HG03378 (cell line): ENCODE measurements at regions not wholly inside any gene's neighbourhood (a gene's known extent, or its start where the extent isn't known, plus 50 kb on each side); places are given as distances from the start of the nearest gene placed in this dataset.

ENCODE experiments used
- ATAC-seq: cut with Tn5 transposase; IDR thresholded peaks from one replicate; pipeline ENCODE4 v1.9.1; 2021; ENCODE audit warnings: mild to moderate bottlenecking, moderate library complexity; ENCODE audit not compliant: unreplicated experiment

DNA sequence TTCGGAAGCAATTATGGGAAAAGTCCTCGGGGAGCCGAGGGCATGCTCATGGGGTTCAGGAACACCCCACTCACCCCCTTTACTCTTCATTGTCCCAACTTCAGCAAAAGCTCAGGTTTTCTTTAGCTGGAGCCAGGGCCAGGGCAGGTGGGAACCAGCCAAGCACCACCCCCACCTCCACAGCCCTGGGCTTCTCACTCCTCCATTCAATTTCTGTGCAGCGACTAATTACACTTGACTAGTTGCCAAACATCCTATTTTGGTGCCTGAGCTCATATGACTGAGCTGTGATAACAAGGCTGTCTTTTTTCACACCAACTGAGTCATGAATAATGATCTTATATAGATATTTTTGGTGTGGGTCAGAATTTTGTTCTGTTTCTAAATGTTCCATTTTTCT is 257.2 kb upstream of the AJAP1 start:
- ATAC-seq: no peak

DNA sequence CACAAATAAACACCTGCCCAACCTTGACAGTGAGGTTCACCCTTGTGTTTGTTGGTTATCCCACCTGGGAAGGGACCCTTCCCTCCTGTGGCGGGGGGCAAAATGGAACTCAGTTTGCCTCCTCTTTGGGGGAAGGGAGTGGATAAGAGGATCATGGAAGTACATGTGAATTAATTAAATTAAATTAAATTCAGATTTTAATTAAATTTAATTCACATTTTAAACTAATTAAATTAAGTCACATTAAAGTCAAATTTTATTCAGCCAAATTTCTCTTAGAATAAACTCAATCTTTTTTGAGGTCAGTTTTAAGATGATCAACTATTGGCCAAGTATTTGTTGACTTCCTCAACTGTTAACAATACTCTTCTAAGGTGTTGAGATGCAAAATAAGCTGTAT is 252.4 kb upstream of the AJAP1 start:
- no peak for ATAC-seq

DNA sequence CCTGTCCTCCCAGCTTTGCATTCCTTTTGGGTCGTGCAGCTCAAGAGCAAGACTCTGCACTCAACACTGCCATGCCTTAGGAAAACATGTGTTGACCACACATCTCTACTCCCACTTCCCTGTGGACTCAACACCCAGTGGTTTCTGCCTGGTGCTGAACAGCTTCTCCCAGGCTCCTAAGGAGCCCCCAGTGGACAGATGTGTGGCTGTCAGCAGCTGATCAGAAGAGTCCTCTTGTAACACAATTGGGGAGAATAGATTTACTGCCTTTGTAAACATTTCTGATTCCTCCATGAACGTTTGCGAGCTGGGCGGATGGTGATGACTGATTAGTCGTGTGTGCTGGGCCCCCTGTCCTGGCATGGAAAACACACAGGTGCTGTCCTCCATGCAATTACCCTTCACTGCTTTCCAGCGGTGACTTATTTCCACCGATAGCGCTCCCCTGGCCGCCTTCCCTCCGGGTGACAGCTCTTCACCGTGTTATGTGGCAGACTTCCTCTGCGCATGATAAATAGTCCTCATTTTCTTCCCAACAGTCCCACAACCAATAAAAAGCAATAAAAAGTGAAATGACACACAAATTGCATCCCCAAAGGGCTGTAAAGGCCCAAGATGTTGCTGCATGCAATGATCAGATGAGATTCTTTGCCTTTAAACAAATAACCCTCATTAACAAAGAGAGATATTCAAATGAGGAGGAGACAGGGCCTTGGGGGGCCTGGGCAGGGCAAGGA is 249.4 kb upstream of the AJAP1 start:
- ATAC-seq: no peak

DNA sequence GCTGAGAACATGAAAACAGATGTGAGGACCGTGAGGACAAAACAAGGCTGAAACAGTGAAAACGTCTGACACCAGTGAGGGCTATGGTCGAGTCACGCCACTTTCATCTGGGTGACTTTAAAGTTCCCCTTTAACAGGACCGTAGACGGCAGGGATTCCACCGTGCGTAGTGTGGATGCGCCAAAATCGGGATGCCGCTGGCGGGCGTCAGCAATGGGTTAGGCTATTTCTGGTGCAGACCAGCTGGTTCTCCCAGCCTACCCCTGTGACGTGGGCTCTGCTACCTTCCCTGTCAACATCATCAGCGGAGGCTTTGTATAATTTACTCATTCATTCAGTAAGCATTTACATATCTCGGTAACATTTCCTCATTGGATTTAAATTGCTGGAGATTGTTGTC is 246.6 kb upstream of the AJAP1 start:
- no peak for ATAC-seq

DNA sequence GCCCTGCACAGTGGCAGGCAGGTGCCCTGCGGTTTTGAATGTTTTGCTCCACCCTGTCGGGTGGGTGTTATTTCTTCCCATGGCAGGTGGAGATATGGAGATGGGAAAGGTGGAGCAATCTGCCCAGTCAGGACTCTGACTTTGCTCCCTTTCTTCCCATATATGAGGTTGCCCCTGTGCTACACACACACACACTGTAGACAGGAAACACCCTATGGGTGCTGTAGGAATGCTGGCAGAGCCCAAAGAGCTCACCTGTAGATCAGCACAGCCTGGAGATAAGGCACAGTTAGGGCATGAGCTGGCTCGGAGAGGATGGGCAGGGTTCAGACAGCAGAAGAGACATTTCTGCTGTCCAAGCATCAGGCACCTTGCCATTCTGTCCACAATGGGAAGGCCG is 246.0 kb upstream of the AJAP1 start:
- ATAC-seq: no peak

DNA sequence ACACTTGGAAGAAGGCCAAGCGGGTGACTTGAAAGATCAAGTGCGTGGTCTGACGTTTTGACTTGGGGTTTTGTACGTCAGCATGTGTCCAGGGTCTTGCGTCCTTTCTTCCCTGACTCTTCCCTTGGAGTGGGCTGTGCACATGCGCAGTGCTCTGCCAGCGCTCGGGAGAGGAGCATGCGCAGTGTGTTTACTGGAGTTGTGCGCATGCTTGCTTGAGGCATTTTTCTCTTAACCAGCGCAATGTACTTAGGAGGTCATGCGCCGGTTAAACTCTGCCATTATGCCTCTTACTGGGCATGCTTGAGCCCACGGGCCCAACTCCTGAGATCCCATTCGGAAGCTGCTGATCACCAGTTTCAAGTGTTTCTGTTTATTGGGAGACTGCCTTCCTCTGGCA is 242.5 kb upstream of the AJAP1 start:
- ATAC-seq: no peak

DNA sequence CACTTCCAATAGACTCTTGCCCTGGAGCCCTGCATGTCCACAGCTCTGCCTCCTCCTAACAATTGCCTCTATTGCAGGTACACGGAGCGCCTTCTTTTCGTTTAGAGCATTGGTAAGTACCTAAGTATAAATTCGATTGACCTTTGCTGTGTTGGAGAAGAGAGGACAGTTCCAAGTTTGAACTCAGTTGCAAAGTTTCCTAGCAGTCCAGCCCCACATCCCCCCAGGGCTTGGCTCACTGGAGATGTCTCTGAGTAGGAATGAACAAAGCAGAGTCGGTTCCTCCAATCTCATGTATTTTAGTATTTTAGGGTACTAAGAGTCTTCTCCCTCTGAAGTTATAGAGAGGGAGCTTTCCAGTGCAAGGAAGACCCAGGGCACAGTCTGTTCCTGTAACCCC is 238.9 kb upstream of the AJAP1 start:
- no peak for ATAC-seq

DNA sequence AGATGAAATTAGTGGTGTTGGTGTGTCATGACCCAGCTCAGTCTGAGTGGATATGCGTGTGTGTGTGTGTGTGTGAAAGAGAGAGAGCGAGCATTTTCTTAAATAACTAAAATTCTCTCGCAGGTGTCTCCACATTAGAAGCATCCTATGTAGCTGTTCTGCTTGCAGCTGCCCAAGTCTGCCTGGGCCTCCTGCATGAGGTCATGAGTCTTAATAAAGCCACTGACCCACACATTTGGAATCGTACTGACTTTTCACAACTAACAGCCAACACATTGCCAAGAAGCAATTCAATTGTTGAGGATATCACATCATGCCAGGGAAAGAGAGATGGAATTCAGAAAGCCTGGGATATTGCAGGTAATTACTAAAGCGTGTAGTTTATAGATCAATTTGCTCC is 238.2 kb upstream of the AJAP1 start:
- no peak for ATAC-seq

DNA sequence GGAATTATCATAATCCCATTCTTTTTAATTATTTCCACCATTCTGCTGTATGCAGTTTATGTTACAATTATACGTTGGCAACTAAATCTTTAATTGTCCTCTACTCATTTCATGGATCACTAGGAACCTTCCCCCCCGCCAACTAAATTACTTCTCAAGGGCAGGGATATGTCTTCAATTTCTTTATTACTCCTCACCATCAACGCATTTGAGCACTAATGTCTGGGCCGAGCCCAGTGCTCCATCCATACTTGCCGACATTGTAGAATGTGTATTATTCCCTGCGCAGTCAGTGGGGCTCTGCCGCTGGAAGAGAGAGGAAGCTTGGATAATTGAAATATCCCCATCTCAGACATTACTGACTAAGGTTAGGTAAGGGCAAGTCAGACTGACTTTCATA is 236.4 kb upstream of the AJAP1 start:
- ATAC-seq: no peak

DNA sequence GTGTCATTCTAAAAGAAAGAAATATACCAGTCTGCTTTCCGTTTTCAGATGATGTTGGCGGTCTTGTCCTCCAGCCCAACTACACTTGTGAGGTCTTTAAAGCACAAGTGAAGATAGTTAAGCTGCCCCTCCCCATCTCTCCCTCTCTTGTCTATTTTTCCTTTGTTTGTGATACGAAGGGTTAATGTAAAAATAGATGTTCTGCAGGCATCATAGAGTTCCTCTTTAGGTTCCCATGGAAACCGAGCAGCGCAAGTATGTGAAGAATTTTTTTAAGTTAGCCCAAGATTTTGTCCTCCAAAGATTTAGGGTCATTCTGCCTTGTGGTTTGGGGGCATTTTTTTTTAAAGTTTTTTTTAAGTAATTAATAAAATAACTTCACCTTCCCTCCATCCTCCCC is 232.4 kb upstream of the AJAP1 start:
- ATAC-seq: no peak

DNA sequence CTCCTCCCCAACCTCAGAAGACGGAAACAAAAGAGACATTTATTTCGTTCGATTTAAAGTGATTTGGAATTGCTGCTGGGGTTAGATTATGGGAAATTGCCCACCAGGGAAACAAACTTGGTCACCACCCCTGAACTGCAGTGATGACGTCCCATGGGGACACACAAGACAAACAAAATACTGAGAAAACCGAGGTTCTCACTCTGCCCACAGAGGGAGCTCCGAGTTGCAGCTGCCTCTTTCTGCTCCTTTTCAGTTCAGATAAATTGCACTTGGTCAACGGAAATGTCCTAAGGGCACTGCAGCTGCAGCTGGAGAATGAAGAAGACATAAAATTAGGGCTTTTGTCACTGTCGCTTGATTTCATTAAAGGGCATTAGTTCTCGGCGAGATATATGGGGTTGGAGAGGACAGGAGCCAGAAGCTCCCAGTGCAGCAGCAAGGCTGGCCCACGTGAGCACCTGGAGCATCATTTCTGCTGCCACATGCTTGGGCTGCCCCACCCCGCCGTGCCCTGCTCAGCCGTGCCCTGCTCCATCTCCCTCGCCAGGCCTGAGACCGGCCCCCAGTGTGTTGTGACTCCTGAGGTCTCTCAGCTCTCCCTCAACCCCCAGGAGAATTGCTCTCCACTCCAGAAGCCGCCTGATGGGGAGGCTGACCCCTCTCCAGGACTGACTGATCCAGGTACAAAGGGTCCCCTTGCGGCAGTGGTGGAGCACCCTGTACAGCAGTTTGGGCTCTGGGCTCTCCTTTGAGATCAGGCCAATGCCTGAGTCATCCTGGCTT is 231.7 kb upstream of the AJAP1 start:
- ATAC-seq: no peak

DNA sequence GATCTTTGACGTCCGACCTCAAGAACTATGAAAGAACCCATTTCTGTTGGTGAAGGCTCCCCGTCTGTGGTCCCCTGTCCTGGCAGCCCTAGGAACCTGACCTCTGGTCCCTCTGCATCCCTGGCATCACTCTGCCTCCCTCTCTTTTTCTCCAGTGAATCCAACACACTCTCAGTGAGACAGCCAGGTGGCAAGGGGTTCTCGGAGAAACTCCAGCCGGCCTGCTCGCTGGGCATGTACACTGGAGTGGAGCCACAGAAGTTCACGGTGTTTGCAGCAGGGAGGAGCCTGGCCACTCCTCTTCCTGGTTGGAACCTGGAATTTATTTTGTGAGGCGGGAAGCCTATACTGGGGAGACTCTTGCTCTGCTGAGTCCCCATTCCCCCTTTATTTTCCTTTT is 230.2 kb upstream of the AJAP1 start:
- ATAC-seq: no peak

DNA sequence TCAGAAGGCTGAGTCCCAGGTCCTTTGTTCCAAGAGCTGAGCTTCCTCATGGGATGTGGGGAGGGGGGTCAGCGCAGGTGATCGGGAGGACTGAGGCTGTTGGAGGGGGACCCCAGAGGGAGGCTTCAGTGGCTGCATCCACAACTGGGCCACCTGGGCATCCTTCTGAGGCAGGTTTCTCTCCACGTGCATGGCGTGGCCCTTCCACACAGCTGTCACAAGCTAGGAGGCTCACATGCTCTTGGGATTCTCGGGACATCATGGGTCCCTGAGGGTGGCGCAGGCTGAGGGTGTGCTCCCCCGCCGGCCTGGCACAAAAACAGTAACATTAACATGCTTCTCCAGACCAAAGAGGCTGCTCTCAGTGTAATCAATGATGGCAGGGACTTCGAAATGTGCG is 229.6 kb upstream of the AJAP1 start:
- no peak for ATAC-seq

DNA sequence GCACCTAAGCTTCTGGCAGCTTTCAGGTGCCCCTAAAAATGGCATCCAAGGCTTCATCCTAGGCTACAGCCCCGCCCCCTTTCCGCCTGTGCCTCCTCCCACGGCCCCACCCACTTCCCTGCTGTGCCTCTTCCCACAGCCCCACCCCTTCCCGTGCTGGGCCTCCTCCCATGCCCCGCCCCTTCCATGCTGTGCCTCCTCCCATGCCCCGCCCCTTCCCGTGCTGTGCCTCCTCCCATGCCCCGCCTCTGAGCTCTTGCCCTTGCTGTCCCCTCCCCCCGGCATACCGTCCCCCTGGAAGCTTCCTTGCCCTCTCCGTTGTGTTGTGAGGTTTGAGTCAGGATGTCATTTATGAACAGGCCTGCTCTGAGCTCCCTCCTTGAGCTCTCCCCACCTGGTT is 228.5 kb upstream of the AJAP1 start:
- no peak for ATAC-seq

DNA sequence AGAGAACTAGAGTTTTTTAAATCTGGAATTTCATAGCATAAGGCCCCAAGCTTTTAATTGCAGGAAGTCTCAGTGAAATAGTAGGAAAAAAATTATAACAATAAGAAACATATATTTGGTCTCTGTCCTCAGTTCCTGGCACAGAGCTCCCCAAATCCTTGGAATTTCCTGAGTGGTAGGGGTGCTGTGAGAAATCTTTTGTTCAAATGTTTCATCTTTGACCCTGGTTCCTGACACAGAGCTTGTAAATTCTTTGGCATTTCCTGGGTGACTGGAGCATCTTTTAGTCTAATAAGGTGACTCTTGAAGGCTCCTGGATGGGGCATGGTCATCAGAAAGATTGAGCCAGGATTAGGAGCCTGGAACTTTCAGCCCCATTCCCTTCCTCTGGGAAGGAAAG is 225.7 kb upstream of the AJAP1 start:
- no peak for ATAC-seq

DNA sequence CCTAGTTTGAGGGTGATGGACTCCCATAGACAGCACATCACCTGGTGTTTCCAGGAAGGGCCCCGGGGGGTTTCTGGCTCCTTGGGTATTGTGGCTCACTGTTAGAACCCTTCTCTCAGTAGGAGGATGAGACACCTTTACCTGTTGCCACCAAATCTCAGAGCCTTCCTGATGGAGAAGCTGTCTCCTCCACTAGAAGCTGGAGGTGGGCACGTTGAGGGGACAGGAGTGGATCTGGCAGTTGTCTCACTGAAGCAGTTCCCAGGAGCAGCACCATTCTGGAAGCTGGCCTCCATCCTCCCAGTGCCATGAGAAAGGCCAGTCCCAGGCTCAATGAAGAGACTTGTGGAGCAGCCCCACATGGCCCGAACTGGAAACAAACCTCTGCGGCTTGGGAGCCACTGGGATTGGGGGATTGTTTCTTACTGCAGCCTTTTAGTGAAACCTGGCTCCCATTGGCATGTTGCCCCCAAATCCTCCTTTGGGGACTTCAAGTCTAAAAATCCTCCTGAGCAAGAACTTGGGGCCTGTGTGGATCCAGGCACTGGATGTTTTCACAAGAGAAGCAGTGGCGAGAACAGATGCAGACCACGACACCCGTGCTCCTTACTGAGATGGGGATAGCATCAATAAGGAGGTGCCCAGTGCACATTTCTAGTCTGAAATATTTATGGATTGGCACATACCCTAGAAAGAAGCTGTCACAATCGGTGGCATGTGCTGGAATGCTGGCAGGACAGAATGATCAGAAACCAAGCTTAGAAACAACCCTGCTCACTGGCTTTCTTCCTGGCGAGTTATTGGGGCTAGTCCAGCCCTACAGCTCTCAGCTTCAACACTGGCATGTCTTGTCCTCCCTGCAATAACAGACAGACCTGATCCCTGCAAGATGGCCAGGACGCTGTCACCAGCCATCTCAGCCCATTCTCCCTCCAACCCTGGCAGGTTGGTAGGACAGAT is 223.7 kb upstream of the AJAP1 start:
- no peak for ATAC-seq

DNA sequence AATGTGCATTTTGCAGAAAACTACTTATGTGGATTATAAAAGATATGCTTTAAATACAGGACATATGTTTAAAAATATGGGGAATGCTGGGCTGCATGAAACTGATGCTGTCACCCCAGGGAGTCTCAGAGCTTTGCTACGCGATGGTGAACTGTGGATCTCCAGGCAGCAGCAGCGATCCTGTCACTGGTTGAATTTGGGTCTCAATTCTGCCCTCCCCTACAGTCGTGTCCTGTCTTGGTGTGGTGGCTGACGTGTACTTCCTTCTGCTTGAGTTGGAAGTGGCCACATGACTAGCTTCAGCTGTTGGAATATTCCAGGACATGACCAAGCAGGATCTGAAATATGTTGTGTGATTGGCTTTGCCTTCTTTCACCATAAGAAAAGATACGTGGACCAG is 222.9 kb upstream of the AJAP1 start:
- no peak for ATAC-seq

DNA sequence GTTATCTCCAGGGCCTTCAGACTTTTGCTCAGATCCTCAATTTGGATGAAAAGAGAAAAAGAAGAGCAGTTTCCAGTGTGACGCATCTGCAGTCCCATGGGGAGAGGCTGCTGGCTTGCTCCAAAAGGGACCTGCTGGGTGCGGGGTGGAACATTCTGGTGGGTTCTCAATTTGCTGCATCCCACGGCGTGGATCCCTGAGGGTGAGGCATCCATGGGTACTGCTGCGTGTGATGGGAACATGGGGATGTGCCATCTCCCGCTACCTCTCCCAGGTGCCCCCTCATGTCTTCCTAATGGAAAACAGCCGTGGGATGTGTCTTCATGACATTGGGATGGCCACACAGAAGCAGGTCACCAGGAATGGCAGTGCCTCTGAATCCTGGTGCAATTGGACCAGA is 221.3 kb upstream of the AJAP1 start:
- no peak for ATAC-seq

DNA sequence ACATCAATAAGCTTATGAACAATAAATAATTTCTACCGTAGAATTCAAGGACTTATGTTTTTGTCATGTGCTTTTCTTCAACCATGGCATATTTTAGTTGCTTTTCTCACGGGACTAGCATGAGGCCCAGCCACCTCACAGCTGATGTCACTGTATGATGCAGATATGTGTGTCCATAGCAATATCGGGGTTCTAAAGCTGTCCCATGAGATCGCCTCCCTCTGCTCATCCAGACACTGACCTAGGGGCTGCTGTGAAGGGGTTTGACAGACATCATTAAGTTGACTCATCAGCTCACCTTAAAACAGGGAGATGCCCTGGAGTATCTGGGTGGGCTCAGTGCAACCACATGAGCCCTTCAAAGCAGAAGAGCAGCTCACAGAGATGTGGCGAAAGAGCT is 210.3 kb upstream of the AJAP1 start:
- no peak for ATAC-seq

DNA sequence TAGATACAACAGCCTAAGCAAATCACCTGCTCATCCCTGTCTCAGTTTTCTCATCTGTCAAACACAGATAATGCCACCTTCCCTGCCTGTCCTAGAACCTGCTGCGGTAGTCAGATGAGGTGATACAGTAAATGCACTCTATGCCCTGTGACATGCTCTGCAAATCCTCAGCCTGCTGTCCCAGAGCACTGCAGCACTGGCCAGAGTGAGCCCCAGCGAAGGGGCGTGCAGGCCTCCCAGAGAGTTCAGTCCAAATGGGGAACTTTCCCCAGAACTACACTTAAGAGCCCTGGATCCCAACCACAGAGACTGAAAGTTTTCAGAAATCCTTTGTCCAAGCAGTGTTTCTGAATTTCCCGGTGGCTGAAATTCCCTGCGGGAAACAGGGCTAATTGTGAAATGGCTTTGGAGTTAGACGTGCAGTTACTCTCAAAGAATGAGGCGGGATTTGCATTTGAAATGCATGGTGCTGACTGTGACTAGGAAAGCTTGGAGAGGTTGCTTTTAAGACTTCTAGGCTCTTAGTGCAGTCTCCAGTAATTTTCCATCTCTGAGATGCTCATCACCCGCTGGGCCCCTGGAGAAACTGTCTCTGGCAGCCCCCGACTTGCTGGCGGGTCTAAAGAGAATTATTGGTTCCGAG is 206.5 kb upstream of the AJAP1 start:
- no peak for ATAC-seq

DNA sequence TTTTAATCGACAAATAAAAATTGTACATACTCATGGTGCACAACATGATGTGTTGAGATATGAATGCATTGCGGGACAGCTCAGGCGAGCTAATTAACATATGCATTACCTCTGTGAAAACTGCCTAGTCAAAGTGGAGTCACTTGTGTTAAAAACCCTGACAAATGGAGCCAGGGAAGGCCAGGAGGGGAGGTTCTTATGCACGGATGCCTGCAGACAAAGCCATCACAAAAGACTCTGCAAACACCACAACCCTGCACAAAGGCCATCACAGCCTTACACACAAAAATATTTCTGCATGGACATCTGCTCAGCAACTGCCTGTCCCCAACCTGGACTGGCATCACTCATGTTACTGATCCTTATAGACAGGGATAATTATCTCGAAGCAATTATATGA is 204.4 kb upstream of the AJAP1 start:
- ATAC-seq: no peak
